GM21825 (cell line): ENCODE measurements at regions not wholly inside any gene's neighbourhood (a gene's known extent, or its start where the extent isn't known, plus 50 kb on each side); places are given as distances from the start of the nearest gene placed in this dataset.
A peak's percentile ranks its signal among the peaks of the same experiment; 100 is the strongest.
"Not testable (repeated sequence)": the region's sequence is repeated elsewhere in the genome, so short reads cannot be mapped to it uniquely, and the experiment has no call there.

ENCODE experiments used
- ATAC-seq: cut with Tn5 transposase; IDR thresholded peaks from one replicate; pipeline ENCODE4 v1.9.1; 2021; ENCODE audit warnings: mild to moderate bottlenecking, moderate library complexity; ENCODE audit not compliant: unreplicated experiment

DNA sequence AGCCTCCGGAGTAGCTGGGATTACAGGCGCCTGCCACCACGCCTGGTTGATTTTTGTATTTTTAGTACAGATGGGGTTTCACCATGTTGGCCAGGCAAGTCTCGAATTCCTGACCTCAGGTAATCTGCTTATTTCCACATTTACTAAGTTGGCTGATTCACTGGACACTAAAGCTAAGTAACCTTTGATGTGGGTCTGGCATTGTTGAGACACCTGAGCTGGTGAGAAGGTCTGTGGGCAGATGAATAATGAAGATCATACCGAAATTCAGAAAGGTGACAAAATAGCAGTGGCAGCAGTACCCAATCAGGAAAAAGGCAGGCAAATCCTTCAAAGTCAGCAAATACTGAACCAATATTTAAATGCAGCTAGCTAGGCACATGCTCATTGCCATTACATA lies 210.6 kb upstream of the ZNF608 start:
- no peak for ATAC-seq

DNA sequence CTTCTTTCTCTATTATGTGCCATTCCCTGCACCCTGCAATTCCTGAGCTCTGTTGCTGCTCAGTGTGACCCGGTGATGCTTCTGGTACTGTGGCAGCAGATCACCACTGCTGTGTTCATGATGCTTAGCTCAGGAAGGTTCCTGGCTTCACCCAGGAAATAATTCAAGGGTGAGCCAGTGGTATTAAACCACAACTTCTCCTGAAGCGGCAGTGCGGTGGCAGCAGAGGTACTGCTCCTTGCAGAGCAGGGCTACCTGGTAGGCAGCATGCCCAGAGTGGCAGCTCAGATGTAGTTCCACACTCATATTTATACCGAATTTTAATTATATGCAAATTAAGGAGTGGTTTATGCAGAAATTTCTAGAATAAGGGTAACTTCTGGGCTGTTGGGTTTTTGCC lies 213.8 kb upstream of the ZNF608 start:
- no peak for ATAC-seq

DNA sequence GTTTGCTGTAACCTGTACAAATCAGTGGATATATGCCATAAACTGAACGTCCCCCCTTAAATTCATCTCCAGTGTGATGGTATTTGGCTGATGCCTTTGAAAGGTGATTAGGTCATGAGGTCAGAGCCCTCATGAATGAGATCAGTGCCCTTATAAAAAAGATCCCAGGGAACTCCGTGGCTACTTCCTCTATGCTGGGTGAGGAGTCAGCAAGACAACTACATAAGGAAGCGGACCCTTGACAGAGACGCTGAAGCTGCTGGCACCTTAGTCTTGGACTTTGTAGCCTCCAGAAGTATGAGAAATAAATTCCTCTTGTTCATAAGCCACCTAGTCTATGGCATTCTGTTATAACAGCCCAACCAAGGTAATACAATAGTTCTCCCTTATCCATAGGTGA lies 215.1 kb upstream of the ZNF608 start:
- ATAC-seq, result no peak

DNA sequence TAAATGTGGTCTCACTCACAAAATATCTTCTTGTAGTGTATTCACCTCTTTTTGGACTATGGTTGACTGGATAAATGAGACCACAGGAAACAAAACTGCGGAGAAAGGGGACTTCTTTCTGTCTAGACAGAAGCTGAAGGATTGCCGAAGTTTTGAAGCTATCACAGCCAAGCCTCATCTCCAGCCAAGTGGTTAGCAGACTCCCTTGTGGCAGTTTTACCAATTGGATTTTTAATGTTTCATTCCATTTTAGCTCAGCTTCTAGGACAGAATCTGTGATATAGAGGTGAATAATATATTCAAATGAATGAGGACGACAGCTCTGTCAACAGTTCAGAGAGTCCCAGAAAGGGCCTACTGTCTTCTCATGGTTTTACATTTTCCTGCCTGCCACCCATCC lies 215.7 kb upstream of the ZNF608 start:
- no peak for ATAC-seq

DNA sequence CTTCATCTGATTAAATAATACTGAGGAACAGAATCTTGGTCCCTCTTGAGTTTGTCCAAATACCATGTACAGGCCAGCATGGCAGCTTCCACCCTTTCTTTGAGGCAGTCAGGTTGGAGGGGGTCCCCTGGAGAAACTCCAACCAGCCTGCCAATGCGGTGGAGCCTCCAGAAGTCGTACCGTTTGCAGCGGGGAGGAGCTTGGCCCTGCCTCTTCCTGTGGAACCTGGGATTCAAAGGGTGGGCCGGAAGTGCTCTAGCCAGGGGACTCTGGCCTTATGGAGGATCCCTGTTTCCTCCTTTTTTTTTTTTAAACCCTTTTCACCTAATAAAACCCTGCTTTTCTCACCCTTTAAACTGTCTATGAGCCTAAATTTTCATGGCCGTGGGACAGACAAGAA lies 216.3 kb upstream of the ZNF608 start:
- ATAC-seq, result no peak

DNA sequence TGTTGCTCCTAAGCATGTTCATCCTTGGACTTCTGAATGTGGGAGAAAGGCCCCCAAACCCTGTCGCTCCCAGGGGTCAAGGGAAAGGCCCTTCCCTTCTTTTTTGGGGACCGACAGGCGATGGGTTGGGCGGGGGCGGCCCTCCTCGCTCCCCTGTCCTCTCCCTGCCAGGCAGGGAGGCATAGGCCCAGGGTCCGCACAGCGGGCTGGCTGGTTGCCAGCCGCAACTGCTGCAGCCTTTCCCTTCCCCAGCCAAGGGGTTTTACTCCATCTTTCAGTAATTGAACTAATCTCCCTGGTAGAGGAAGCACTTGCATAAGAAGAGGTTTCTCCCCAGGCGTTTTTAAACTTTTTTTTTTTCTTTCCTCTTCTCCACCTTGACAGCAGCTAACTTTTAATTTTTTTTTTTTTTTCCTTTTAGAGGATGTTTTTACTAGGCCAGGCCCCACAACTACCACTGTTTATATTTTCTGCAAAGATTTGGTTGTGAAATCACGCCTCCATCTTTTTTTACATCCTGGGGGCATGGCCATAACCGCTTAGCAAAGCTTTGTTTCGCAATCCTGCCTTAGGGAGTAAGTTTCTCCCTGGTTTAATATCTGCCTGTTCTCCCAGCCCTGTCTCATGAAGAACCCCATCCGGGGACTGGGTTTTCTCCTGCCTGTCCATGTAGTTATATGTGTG lies 216.9 kb upstream of the ZNF608 start:
- ATAC-seq, result no peak

DNA sequence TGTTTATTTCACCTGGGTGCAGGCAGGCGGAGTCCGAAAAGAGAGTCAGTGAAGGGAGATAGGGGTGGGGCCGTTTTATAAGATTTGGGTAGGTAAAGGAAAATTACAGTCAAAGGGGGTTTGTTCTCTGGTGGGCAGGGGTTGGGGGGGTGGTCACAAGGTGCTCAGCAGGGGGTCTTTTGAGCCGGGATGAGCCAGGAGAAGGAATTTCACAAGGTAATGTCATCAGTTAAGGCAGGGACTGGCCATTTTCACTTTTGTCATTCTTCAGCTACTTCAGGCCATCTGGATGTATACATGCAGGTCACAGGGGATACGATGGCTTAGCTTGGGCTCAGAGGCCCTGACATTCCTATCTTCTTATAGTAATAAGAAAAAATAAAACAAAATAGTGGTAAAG lies 220.3 kb upstream of the ZNF608 start:
- not testable (repeated sequence) for ATAC-seq

DNA sequence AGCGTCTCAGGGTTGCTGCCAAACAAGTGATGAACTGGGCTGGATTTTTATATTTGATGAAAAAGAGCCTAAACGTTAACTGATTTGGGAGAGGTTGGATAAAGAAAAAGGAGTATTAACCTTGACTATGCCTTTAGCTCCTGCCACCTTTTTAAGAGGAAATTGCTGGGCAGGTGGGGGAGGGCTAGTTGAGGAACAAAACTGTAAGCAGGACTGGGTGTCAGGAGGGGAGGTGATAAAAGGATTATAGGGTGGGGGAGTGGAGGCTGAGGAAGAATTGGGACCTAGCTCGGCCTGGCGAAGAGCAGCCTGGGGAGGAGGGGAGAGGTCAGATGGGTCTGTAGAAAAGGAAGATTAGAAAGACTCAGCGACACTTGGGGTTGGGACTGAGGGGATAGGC lies 223.9 kb upstream of the ZNF608 start:
- not testable (repeated sequence) for ATAC-seq

DNA sequence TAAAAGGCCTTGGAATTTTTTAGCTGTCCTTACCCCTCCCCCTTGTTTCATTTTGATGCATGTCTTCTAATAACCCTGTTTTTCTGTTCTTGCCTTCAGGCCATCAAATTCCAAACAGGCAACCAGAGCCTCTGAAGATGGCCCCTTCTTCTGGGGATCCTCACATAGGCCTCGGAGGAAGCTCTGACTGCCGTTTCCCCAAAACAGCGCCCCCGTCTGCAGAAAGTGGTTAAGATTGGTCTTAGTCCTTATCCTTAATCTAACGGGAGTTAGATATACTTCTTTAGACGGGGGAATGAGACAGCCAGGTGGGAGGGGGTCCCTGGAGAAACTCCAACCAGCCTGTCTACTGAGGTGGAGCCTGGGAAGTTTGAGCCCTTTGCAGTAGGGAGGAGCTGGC lies 226.3 kb upstream of the ZNF608 start:
- no peak for ATAC-seq

DNA sequence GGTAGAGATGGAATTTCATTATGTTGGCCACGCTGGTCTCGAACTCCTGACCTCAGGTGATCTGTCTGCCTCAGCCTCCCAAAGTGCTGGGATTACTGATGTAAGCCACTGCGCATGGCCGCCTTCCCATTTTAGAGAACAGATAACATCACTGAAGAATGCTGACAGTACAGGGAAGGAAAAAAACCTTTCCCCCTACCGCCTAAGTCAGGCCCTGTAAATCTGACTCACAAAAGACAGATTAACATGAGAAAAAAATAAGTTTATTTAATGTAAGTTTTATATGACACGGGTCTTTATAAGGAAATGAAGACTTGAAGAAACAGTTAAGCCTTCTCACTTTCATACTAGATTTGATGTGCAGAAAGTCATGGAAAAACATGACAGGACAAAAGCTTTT lies 227.2 kb upstream of the ZNF608 start:
- no peak for ATAC-seq

DNA sequence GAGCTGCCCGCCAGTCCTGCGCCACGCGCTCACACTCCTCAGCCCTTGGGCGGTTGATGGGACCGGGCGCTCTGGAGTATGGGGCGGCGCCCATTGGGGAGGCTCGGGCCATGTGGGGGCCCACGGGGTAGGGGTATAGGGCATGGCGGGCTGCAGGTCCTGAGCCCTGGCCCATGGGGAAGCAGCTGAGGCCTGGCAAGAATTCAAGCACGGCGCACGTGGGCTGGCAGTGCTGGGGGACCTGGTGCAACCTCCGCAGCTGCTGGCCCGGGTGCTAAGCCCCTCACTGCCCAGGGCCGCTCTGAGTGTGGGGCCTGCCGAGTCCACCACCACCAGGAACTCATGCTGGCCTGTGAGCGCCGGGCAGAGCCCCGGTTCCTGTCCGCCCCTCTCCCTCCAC lies 229.6 kb upstream of the ZNF608 start:
- no peak for ATAC-seq

DNA sequence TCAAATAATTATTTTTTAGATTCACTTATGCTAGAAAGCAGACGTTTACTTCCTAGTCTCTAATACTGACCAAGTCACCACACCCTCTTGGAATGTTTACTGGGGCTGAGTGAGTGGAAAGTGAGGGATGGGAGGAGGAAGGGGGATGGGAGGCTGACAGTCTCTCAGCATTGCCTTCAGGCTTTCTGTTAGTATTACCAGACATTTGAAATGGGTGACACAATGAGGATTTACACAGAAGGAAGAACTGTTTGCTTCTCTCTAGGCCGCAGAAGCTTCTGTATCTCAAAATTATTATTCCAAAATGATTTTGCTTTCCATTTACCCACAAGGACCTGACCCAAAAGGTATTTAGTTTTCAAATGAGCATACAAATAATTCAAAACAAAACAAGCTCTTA lies 232.8 kb upstream of the ZNF608 start:
- ATAC-seq, result no peak

DNA sequence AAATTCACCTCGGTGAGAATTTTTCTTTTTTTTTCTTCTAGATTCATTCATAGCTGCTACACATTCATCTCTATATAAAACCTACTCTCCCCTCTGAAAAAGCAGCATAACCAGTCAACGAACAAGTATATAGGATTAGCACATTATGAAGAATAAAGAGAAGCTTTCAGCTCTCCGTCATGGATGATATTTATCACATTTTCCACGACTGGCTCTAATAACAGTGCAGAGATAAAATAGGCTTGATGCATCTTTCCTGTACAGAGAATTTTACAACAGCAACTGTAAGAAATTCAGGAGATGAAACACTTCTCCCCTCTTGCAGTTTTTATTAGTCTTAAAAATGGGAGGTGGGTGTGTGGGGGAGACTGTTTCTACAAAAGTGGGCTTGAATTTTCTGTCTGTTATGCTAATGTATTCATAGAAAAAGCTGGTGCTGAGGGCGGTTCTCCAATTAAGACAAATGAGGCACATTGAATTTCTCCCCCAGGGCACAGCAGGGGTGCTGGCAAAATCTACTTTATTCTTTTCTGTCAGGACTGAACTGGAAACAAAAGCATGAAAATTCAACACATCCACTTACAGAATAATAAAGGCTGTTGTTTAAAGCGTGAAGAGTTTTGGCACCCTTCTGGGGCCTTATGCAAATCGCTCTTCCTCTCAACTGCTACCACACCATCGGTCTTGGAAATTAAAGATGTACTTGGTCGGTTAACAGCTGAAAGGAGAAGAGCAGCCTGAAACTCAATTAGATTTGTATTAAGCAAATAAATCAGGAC lies 233.9 kb upstream of the ZNF608 start:
- ATAC-seq, result peak; percentile 98

DNA sequence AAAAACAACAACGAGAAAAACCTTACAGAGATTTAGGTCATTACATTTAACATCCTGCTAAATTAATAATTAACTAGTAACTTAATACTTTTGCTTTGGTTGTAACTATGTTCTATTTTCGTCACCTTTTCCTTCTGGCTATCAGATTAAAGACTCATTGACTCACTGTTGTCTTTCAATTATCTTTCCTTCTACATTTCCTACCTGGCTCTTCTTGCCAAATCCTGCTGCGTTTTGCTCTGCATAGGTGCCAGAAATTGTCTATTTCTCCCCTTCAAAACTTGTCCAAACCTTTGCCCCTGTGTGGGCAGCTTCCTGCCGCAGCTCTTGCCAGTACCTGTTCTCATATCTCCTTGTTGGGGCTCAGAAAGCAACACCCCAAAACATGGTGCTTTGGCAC lies 235.5 kb upstream of the ZNF608 start:
- ATAC-seq, result no peak

DNA sequence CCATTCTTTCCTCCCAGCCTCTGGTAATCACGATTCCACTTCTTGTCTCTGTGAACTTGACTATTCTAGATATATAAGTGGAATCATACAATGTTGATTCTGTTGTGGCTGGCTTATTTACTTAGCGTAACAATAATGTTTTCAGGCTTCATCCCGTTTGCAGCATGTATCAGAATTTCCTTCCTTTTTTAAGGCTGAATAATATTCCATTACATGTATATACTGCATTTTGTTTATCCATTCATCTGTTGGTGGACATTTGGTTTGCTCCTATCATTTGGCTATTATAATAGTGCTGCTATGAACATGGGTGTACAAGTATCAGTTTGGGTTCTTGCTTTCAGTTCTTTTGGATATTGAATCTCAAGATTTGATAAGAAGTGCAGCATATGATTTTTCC lies 239.7 kb upstream of the ZNF608 start:
- ATAC-seq, result no peak

DNA sequence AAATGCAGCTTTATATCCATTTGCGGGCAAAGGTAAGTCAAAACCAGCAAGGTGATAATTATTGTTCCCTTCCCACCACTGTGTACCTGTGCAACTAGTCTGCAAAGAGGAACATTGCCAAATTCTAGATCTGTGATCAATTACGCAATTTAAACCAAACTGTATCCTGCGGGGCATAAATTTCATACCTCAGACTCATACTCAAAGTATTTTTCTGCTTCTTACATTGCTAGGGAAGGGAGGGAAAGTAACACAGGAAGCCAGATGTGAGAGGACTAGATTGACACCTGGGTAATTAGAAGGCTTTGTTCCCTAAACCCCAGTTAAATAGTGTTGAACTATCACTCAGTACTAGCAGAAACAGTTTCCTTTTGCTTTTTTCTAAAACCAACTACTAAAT lies 240.2 kb upstream of the ZNF608 start:
- no peak for ATAC-seq

DNA sequence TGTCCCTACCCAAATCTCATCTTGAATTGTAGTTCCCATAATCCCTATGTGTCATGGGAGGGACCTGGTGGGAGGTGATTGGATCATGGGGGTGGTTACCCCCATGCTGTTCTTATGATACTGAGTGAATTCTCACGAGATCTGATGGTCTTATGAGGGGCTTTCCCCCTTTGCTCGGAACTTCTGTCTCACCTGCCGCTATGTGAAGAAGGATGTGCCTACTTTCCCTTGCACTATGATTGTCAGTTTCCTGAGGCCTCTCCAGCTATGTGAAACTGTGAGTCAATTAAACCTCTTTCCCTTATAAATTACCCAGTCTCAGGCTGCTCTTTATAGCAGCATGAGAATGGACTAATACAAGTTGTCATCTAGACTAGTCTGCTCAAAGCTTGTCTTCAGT lies 241.3 kb upstream of the ZNF608 start:
- ATAC-seq, result not testable (repeated sequence)

DNA sequence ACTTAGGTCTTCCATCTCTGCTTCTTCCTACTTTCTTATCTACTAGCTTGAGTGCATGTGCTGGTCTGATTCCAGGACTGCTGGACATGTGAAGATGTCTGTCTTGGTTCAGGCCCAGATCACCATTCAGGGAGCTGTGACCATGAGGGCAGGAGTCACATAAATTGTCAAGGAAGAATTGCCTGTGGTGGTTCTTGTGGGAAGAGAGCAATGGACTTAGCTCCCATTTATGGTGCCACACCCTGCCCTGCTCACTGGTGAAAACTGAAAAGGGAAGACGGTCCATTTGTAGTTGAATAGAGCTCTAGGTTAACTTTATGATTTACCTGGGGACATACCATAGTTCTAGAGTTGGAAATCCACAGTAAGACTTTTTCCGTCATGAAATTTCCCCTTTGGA lies 244.3 kb upstream of the ZNF608 start:
- ATAC-seq, result no peak

DNA sequence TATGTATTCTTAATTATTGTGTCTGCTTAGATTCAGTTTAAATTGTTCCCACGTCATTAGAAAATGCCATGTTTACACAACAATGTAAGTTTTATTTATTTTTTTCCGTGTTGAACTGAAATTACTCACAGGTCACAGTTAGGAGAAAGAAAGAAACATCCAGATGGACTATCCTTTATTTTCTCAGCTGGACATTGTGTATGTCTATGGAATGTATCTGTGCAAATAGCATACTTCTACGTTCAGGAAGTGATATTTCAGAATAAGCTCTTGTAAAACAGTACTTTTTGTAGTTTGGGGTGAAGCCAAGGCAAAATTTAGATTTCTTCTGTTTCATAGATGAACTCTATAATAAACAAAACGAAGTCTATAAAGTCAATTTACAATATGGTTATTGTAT lies 249.0 kb upstream of the ZNF608 start:
- ATAC-seq, result no peak

DNA sequence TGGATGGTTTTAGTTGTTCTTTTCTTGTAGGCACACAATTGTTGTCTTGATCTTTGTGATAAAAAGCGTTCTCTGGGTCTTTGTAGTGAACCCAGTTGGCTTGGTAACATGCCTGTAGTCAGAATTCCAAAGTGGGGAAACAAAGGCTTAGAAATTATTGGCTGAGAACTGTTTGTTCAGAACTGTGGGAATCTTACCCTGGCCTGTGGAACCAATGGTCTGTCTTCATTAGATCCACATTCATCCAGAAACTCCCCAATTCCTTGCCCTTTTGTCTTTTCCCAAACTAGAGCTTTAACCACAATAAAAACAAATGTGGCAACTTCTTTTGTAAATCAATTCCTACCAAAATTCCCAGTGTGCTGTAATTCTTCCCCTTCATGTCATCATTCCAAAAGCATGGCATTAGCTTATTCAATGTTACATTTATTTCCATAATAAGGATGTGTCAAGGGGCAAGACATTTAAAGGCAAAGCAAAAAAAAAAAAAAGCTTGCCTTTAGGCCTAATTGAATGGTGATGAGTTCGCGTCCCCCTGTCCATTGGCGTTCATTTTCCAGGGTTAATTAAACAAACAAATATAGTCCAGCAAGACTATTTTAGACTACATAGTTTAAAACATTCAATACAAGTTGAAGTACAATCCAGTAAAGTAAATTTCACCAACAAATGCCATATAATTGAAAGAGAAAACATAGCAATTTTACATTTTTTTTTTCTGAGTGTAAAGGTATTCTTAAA lies 249.8 kb upstream of the ZNF608 start:
- no peak for ATAC-seq

DNA sequence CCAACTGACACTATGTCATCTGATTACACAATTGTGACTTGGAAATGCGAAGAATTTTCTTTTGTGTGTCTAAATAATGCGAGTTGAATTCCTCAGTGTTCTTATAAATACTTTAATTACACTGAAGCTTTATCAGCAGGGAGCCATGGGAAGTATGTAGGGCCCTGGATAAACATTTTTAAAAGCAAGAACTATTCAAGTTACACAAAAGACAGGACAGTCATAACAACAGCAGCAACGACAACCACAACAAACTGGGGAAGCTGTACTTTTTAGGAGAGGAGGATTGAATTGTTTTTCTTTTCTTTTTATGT lies 250.3 kb upstream of the ZNF608 start:
- ATAC-seq, result no peak

DNA sequence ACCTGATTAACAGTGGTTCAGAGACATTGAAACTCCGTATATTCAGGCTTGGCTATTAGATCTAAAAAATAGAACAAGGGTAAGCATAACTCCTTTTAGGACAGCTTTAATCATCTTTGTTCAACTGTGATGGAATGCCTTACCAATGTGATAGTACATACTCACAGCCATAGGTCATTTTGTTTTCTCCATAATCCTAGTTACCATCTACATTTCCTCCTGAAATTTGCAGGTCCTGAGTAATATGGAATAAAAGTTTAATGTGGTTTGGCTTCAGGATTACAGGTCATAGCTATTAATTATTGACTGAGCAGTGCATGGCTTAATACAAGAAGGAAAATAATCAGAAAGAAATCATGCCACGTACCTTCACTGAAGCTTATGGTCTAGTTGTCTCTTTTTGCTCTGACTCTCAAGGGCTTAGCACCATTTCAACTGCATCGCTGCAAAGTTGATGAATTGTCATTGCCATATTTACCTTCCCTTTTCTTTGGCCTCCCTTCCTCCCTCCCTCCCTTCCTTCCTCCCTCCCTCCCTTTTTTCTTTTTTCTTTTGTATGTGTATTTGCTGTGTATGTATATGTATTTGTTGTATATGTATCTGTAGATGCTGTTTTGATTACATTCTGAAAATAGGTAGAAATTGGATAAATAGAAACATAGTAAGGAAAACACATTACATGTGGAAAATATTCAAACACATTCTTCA lies 250.9 kb upstream of the ZNF608 start:
- ATAC-seq, result no peak
